ENCODE measurements at regions not wholly inside any gene's neighbourhood (a gene's known extent, or its start where the extent isn't known, plus 50 kb on each side); places are given as distances from the start of the nearest gene placed in this dataset.

DNA sequence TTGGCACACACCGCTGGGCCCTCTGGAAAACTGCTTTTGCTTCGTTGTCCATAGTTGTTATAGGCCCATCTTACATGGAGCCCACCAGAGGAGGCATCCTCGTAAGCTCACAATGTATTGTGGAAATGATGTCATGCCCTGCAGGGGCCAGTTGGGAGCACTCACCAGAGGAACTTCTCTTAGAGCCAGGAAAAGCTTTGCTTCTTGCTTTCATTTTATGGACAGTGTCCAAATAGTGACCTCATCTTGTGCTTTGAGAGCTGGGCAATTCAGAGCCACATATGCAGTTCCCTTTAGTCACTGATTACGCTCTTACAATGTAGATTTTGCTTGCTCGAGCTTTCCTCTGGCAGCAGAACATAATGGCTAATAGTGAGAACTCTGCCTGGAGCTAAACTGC lies 275.6 kb downstream of the AACS start:
- no peak for FAIRE-seq
- H3K79me2 ChIP-seq (ENCODE audit: control insufficient read depth in 1 of 2, insufficient read depth in 2 of 2, low read length in 2 of 2): peaks cover 0 to 15% of the 10 kb centered on the region in 2 experiments; a peak in 2 of 4 replicates
- no peak for TF ChIP-seq EGR1 (IDR thresholded peaks at IDR 0.05; ENCODE audit: borderline replicate concordance, low read depth, low read length)

More for the DNA sequence above, 275.6 kb downstream of the AACS start:
- Histone ChIP-seq H4K8ac (ENCODE audit: extremely low read depth, insufficient read depth, low read length) (no peak overlapping the region), H2BK12ac (ENCODE audit: low read depth, low read length) (no peak overlapping the region), H3K23ac (ENCODE audit: insufficient read length) (no peak overlapping the region), H3K36me3 (ENCODE audit: control insufficient read depth in 2 of 4, insufficient read depth in 4 of 4, low read length in 3 of 4) (no peaks in the 10 kb centered on the region; a peak in 1 of 8 replicates), H3K4ac (replicated peaks; ENCODE audit: insufficient read length, low read depth, low read length) (no peak overlapping the region), H2AFZ (ENCODE audit: low read length) (no peak overlapping the region), H4K5ac (ENCODE audit: insufficient read length, low read depth, low read length) (no peak overlapping the region), H3K79me1 (ENCODE audit: low read depth, low read length) (peaks cover 3% of the 10 kb centered on the region; the same call in 1 of the 2 replicates), H3K56ac (replicated peaks; ENCODE audit: insufficient read length, low read depth, low read length) (no peak overlapping the region), H3K9me3 (ENCODE audit: insufficient read depth in 2 of 2, low read depth in 1 of 2, low read length in 1 of 2) (no peaks in the 10 kb centered on the region), H2AK5ac (ENCODE audit: low read depth, low read length) (no peak overlapping the region), H2BK5ac (ENCODE audit: low read depth, low read length) (no peak overlapping the region), H2BK20ac (ENCODE audit: low read length) (no peak overlapping the region), H2BK15ac (ENCODE audit: low read length) (no peak overlapping the region), H3K14ac (ENCODE audit: insufficient read length) (no peak overlapping the region), H4K91ac (replicated peaks; ENCODE audit: insufficient read length, low read length) (no peak overlapping the region), H3K27me3 (replicated peaks in 1 of 4; ENCODE audit: control insufficient read depth in 3 of 4, extremely low read depth in 1 of 4, insufficient read depth in 3 of 4, low read length in 3 of 4) (no peaks in the 10 kb centered on the region), H3K23me2 (ENCODE audit: low read depth, low read length) (no peaks in the 10 kb centered on the region), H3K4me2 (ENCODE audit: insufficient read depth in 1 of 2, low read depth in 2 of 2, low read length in 2 of 2) (no peak overlapping the region), H3K27ac (ENCODE audit: low read depth, low read length) (no peak overlapping the region), H3K9ac (replicated peaks in 1 of 4; ENCODE audit: extremely low read depth in 1 of 4, low read depth in 3 of 4, low read length in 3 of 4) (no peak overlapping the region), H4K20me1 (replicated peaks in 1 of 2; ENCODE audit: control insufficient read depth in 1 of 2, insufficient read depth in 2 of 2, low read length in 2 of 2) (peaks cover 0 to 1% of the 10 kb centered on the region in 2 experiments), H3K4me3 (ENCODE audit: extremely low read depth in 1 of 4, insufficient read depth in 2 of 4, low read depth in 3 of 4, low read length in 4 of 4) (no peak overlapping the region), H3K4me1 (replicated peaks in 1 of 4; ENCODE audit: control insufficient read depth in 3 of 4, insufficient read depth in 4 of 4, low read length in 3 of 4) (peaks cover 0 to 11% (median 5%) of the 10 kb centered on the region in 4 experiments; a peak in 4 of 7 replicates), H3K18ac (ENCODE audit: extremely low read depth, low read length) (no peak overlapping the region), H2BK120ac (replicated peaks; ENCODE audit: low read depth, low read length) (no peak overlapping the region)
- POLR2A ChIA-PET (ENCODE audit: partially characterized antibody): interaction anchor here (1.3 kb wide), 1 partner anchor 9 kb away, joined by 3 read pairs; no protein-coding TSS in a partner anchor
- no peak for DNase-seq (ENCODE audit: low read depth in 1 of 2, low spot score in 2 of 2)
- 84% methylated on average over 5 of the region's 5 CpGs; no CpG with 5 or more reads in 1 of the 2 experiments for WGBS, 2 experiments (ENCODE audit: extremely low coverage in 1 of 2, insufficient coverage in 1 of 2, insufficient read length in 1 of 2, insufficient replicate concordance in 2 of 2, low coverage in 1 of 2, low lambda C conversion rate in 2 of 2, missing lambda C conversion rate in 1 of 2)
- CTCF ChIA-PET (ENCODE audit: partially characterized antibody): interaction anchor here (1.0 to 12.3 kb wide), 7 partner anchors 8 to 104 kb away, joined by 3 to 141 read pairs (median 4); no protein-coding TSS in a partner anchor
